PC-3 (cell line): ENCODE measurements at regions not wholly inside any gene's neighbourhood (a gene's known extent, or its start where the extent isn't known, plus 50 kb on each side); places are given as distances from the start of the nearest gene placed in this dataset.

ENCODE experiments used
- ATAC-seq: fragments of 200-7000 bp; cut with Tn5 transposase; 2 replicates; pipeline ENCODE4 v1.9.1; 2020; ENCODE audit warnings: mild to moderate bottlenecking, moderate library complexity
- BruUV-seq: library from RNA; stranded (reverse); fragments of 400-500 nt; replicated peaks from 2 replicates; lab custom pipeline; 2021; lab: Mats Ljungman, UMichigan
- CTCF ChIA-PET: fragments of 300-600 bp; sonication (Branson Sonifier 250); formaldehyde crosslinking; loops from one replicate; lab custom pipeline; 2022; ENCODE audit warnings: antibody characterized with exemption; lab: Charles Lee
- POLR2A ChIA-PET: fragments of 300-600 bp; sonication (Branson Sonifier 250); formaldehyde crosslinking; loops from one replicate; lab custom pipeline; 2022; ENCODE audit warnings: antibody characterized with exemption; ENCODE audit not compliant: unreplicated experiment; lab: Charles Lee
- DNase-seq: peaks from one replicate; pipeline ENCODE4 v3.0.0-alpha.2; 2015
- H2AFZ ChIP-seq: fragments of 300-600 bp; sonication (generic); 2 replicates; pipeline ENCODE4 v1.6.0; 2016; ENCODE audit warnings: antibody characterized with exemption, low read length
- H3F3A ChIP-seq: fragments of 300-600 bp; sonication (generic); one replicate; pipeline ENCODE4 v1.6.0; 2017; ENCODE audit warnings: antibody characterized with exemption, low read length, control low read depth, mild to moderate bottlenecking; ENCODE audit not compliant: unreplicated experiment
- H3K27ac ChIP-seq: fragments of 300-600 bp; sonication (generic); 2 replicates; pipeline ENCODE4 v1.5.1; 2016; ENCODE audit warnings: mild to moderate bottlenecking, low read length
- H3K27me3 ChIP-seq: fragments of 300-600 bp; sonication (generic); 2 replicates; pipeline ENCODE4 v1.6.1; 2016; ENCODE audit warnings: low read length, mixed read lengths
- H3K36me3 ChIP-seq: fragments of 300-600 bp; sonication (generic); 2 replicates; pipeline ENCODE4 v1.6.1; 2016; ENCODE audit warnings: low read depth, mixed run types, low read length, mixed read lengths
- H3K4me1 ChIP-seq: fragments of 300-600 bp; sonication (generic); 2 replicates; pipeline ENCODE4 v1.5.1; 2016; ENCODE audit warnings: low read length; ENCODE audit not compliant: insufficient read depth
- H3K4me2 ChIP-seq: fragments of 300-600 bp; sonication (generic); 2 replicates; pipeline ENCODE4 v1.6.0; 2016; ENCODE audit warnings: low read length
- H3K4me3 ChIP-seq: fragments of 300-600 bp; sonication (generic); 2 replicates; pipeline ENCODE4 v1.5.1; 2016; ENCODE audit warnings: mild to moderate bottlenecking, low read length, mixed read lengths
- H3K79me2 ChIP-seq: fragments of 300-600 bp; sonication (generic); 2 replicates; pipeline ENCODE4 v1.6.1; 2017; ENCODE audit warnings: low read length, mixed read lengths
- H3K9ac ChIP-seq: fragments of 300-600 bp; sonication (generic); 2 replicates; pipeline ENCODE4 v1.6.0; 2016; ENCODE audit warnings: mild to moderate bottlenecking, low read length
- H3K9me2 ChIP-seq: fragments of 300-600 bp; sonication (generic); replicated peaks from 2 replicates; pipeline ENCODE4 v1.6.1; 2016; ENCODE audit warnings: mixed run types, low read length, mixed read lengths
- H3K9me3 ChIP-seq: fragments of 300-600 bp; sonication (generic); 2 replicates; pipeline ENCODE4 v1.6.1; 2016; ENCODE audit warnings: low read length, mixed read lengths
- H4K20me1 ChIP-seq: fragments of 300-600 bp; sonication (generic); 2 replicates; pipeline ENCODE4 v1.6.1; 2016; ENCODE audit warnings: low read length, mixed read lengths
- EZH2 ChIP-seq: fragments of 300-600 bp; sonication (generic); IDR thresholded peaks from one replicate; pipeline ENCODE4 v1.6.1; 2017; ENCODE audit warnings: antibody characterized with exemption, mild to moderate bottlenecking, low read length; ENCODE audit not compliant: unreplicated experiment
- EZH2phosphoT487 ChIP-seq: fragments of 300-600 bp; sonication (generic); IDR thresholded peaks from 2 replicates; pipeline ENCODE4 v1.6.1; 2018; ENCODE audit warnings: mild to moderate bottlenecking, antibody characterized with exemption, low read length, borderline replicate concordance
- intact Hi-C: fragments of 100-400 bp; cut with micrococcal nuclease; formaldehyde crosslinking; loops from 2 replicates; pipeline ENCODE4 v1.9.0; 2023
- TF ChIP-seq, protein P1 (sequence below): fragments of 300-600 bp; sonication (generic); conservative IDR thresholded peaks from 2 replicates; pipeline ENCODE4 v1.5.1; 2017; ENCODE audit warnings: antibody characterized with exemption, low read depth, mild to moderate bottlenecking, low read length

GRCh38 chr14:29264865-29265264 lies 498.3 kb downstream of the FOXG1 start:
- intact Hi-C loops, result no loop called here
- H3K79me2 ChIP-seq, result no peaks in the 10 kb centered on the region
- ChIA-PET CTCF (no interaction called here), POLR2A (no interaction called here)
- H3K4me3 ChIP-seq, result no peak overlapping the region
- no peak overlapping the region for H2AFZ ChIP-seq
- H3K27me3 ChIP-seq, result no peaks in the 10 kb centered on the region
- peaks cover 15% of the 10 kb centered on the region for H3K4me1 ChIP-seq
- H3K4me2 ChIP-seq, result no peak overlapping the region
- no TSS peak for BruUV-seq
- H3K9ac ChIP-seq, result no peak overlapping the region
- H3K27ac ChIP-seq, result no peak overlapping the region
- no peaks in the 10 kb centered on the region for H4K20me1 ChIP-seq
- DNase-seq, result no peak
- no peak for ATAC-seq
- TF ChIP-seq, protein P1, sequence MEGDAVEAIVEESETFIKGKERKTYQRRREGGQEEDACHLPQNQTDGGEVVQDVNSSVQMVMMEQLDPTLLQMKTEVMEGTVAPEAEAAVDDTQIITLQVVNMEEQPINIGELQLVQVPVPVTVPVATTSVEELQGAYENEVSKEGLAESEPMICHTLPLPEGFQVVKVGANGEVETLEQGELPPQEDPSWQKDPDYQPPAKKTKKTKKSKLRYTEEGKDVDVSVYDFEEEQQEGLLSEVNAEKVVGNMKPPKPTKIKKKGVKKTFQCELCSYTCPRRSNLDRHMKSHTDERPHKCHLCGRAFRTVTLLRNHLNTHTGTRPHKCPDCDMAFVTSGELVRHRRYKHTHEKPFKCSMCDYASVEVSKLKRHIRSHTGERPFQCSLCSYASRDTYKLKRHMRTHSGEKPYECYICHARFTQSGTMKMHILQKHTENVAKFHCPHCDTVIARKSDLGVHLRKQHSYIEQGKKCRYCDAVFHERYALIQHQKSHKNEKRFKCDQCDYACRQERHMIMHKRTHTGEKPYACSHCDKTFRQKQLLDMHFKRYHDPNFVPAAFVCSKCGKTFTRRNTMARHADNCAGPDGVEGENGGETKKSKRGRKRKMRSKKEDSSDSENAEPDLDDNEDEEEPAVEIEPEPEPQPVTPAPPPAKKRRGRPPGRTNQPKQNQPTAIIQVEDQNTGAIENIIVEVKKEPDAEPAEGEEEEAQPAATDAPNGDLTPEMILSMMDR, result no peak
- TF ChIP-seq EZH2phosphoT487, result no peak
- TF ChIP-seq EZH2, result no peak
- no peaks in the 10 kb centered on the region for H3F3A ChIP-seq
- no peaks in the 10 kb centered on the region for H3K36me3 ChIP-seq
- H3K9me3 ChIP-seq, result no peaks in the 10 kb centered on the region
- H3K9me2 ChIP-seq, result no peaks in the 10 kb centered on the region

- intact Hi-C loops, result no loop called here
- no peak for ATAC-seq
- Histone ChIP-seq H3K9ac (no peak overlapping the region), H3K4me1 (peaks cover 15% of the 10 kb centered on the region), H2AFZ (no peak overlapping the region), H3K4me2 (no peak overlapping the region), H3F3A (no peaks in the 10 kb centered on the region), H3K9me2 (no peaks in the 10 kb centered on the region), H4K20me1 (no peaks in the 10 kb centered on the region), H3K9me3 (no peaks in the 10 kb centered on the region), H3K79me2 (no peaks in the 10 kb centered on the region), H3K27ac (no peak overlapping the region), H3K4me3 (no peak overlapping the region), H3K27me3 (no peaks in the 10 kb centered on the region), H3K36me3 (no peaks in the 10 kb centered on the region)
- TF ChIP-seq EZH2phosphoT487 (no peak), EZH2 (no peak)
- TF ChIP-seq, protein P1, result no peak
- ChIA-PET POLR2A (no interaction called here), CTCF (no interaction called here)
- no peak for DNase-seq
- no TSS peak for BruUV-seq
These were observed 499.3 kb downstream of the FOXG1 start for GRCh38 chr14:29265852-29266251.

GRCh38 chr14:29271669-29272068 lies 505.1 kb downstream of the FOXG1 start:
- Histone ChIP-seq H3K79me2 (no peaks in the 10 kb centered on the region), H3K9ac (no peak overlapping the region), H3K4me3 (no peak overlapping the region), H4K20me1 (no peaks in the 10 kb centered on the region), H3K9me3 (no peaks in the 10 kb centered on the region), H3K9me2 (no peaks in the 10 kb centered on the region), H3K27ac (no peak overlapping the region), H3K27me3 (no peaks in the 10 kb centered on the region), H3K4me1 (no peaks in the 10 kb centered on the region), H3F3A (no peaks in the 10 kb centered on the region), H3K4me2 (no peak overlapping the region), H3K36me3 (no peaks in the 10 kb centered on the region), H2AFZ (no peak overlapping the region)
- intact Hi-C loops, result no loop called here
- BruUV-seq, result no TSS peak
- TF ChIP-seq, protein P1, result no peak
- TF ChIP-seq EZH2phosphoT487, result no peak
- DNase-seq (no peak), ATAC-seq (no peak)
- CTCF ChIA-PET, result no interaction called here
- POLR2A ChIA-PET, result no interaction called here
